OCI-LY7 (cell line): ENCODE measurements at regions not wholly inside any gene's neighbourhood (a gene's known extent, or its start where the extent isn't known, plus 50 kb on each side); places are given as distances from the start of the nearest gene placed in this dataset.

Experiments
- BruUV-seq: library from RNA; stranded (reverse); fragments of 400-500 nt; replicated peaks from 2 replicates; lab custom pipeline; 2021; lab: Mats Ljungman, UMichigan
- CTCF ChIA-PET: fragments of 300-600 bp; sonication (Branson Sonifier 250); formaldehyde crosslinking; loops from one replicate; lab custom pipeline; 2022; ENCODE audit warnings: antibody characterized with exemption; ENCODE audit not compliant: unreplicated experiment; lab: Charles Lee
- POLR2A ChIA-PET: fragments of 300-600 bp; sonication (Branson Sonifier 250); formaldehyde crosslinking; loops from one replicate; lab custom pipeline; 2022; ENCODE audit warnings: antibody characterized with exemption; lab: Charles Lee
- DNase-seq: peaks from one replicate; pipeline ENCODE4 v3.0.0-alpha.2; 2015; ENCODE audit warnings: low spot score
- H2AFZ ChIP-seq: fragments of 200-600 bp; sonication (generic), shearing (Covaris generic); 2 replicates; pipeline ENCODE4 v1.6.1; 2014; ENCODE audit warnings: mild to moderate bottlenecking, antibody characterized with exemption, low read length, moderate library complexity
- H3K27ac ChIP-seq: fragments of 200-600 bp; sonication (generic); 2 replicates; pipeline ENCODE4 v1.5.1; 2014; ENCODE audit warnings: mixed run types, low read depth, mild to moderate bottlenecking, moderate library complexity, low read length, inconsistent platforms; ENCODE audit not compliant: poor library complexity, severe bottlenecking
- H3K36me3 ChIP-seq: fragments of 200-600 bp; sonication (generic); 2 replicates; pipeline ENCODE4 v1.6.1; 2014; ENCODE audit warnings: mild to moderate bottlenecking, antibody characterized with exemption, low read length, moderate library complexity, mixed read lengths; ENCODE audit not compliant: insufficient read depth
- H3K4me1 ChIP-seq: fragments of 200-600 bp; sonication (generic); 2 replicates; pipeline ENCODE4 v1.5.1; 2014; ENCODE audit warnings: mild to moderate bottlenecking, low read length; ENCODE audit not compliant: insufficient read depth, poor library complexity, severe bottlenecking
- H3K4me2 ChIP-seq: fragments of 200-600 bp; sonication (generic); 2 replicates; pipeline ENCODE4 v1.6.1; 2014; ENCODE audit warnings: mild to moderate bottlenecking, low read length
- H3K4me3 ChIP-seq: fragments of 200-600 bp; sonication (generic); 2 replicates; pipeline ENCODE4 v1.5.1; 2014; ENCODE audit warnings: mild to moderate bottlenecking, low read depth, low read length; ENCODE audit not compliant: poor library complexity, severe bottlenecking
- H3K79me2 ChIP-seq: fragments of 200-600 bp; sonication (generic); 2 replicates; pipeline ENCODE4 v1.6.1; 2016; ENCODE audit warnings: low read depth, mild to moderate bottlenecking, low read length, moderate library complexity, mixed read lengths; ENCODE audit not compliant: insufficient read depth
- H3K9me2 ChIP-seq: fragments of 200-600 bp; sonication (generic); 2 replicates; pipeline ENCODE4 v1.6.1; 2016; ENCODE audit warnings: mild to moderate bottlenecking, low read length, mixed read lengths; ENCODE audit not compliant: insufficient read depth
- H3K9me3 ChIP-seq: fragments of 200-600 bp; sonication (generic); 2 replicates; pipeline ENCODE4 v1.6.1; 2014; ENCODE audit warnings: mild to moderate bottlenecking, mixed run types, low read length, mixed read lengths
- H4K20me1 ChIP-seq: fragments of 200-600 bp; sonication (generic); 2 replicates; pipeline ENCODE4 v1.6.1; 2014; ENCODE audit warnings: mild to moderate bottlenecking, antibody characterized with exemption, low read length, moderate library complexity, mixed read lengths; ENCODE audit not compliant: insufficient read depth
- EZH2phosphoT487 ChIP-seq: fragments of 200-600 bp; sonication (generic); IDR thresholded peaks from 2 replicates; pipeline ENCODE4 v1.6.1; 2018; ENCODE audit warnings: low read depth, borderline replicate concordance, mild to moderate bottlenecking, mixed run types, antibody characterized with exemption, low read length, moderate library complexity, mixed read lengths
- intact Hi-C: fragments of 100-400 bp; cut with micrococcal nuclease; formaldehyde crosslinking; loops from one replicate; pipeline ENCODE4 v1.10.0; 2022; ENCODE audit not compliant: unreplicated experiment
- TF ChIP-seq, protein P1 (sequence below): fragments of 200-600 bp; sonication (generic); conservative IDR thresholded peaks from 2 replicates; pipeline ENCODE4 v1.5.1; 2014; ENCODE audit warnings: mild to moderate bottlenecking, antibody characterized with exemption, low read length, moderate library complexity, mixed read lengths

DNA sequence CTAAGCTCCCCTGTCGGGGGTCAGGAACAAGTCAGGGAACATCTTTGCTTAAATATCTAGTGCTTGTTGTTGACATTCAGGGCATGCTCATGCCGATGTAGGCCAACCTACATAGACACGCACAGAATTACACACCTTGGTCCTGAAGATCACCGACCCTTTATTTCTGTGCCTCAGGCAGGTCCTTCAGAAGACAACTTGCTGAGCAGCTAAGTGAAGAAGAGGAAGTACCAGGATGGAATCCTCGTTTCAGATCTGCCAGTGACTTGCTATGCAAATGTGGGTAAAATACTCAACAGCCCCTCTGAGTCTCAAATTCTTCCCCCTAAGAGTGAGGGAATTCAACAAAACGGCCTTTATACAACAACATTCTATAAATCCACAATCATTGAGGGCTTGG is 494.7 kb downstream of the BCL11A start:
- Histone ChIP-seq H3K4me3 (no peak overlapping the region), H3K9me2 (no peaks in the 10 kb centered on the region), H4K20me1 (no peaks in the 10 kb centered on the region), H3K36me3 (no peaks in the 10 kb centered on the region), H3K4me2 (peak overlapping the region; percentile 40), H2AFZ (peak overlapping the region; percentile 8; the same call in 1 of the 2 replicates), H3K9me3 (no peaks in the 10 kb centered on the region), H3K79me2 (no peaks in the 10 kb centered on the region), H3K27ac (no peak overlapping the region), H3K4me1 (peaks cover 13% of the 10 kb centered on the region)
- no TSS peak for BruUV-seq
- POLR2A ChIA-PET = interaction anchor here (0.6 to 0.9 kb wide), 3 partner anchors 19 to 90 kb away, joined by 3 to 7 read pairs (median 4); no protein-coding TSS in a partner anchor
- peak; percentile 57 for DNase-seq
- CTCF ChIA-PET = interaction anchor here (0.6 to 0.9 kb wide), 2 partner anchors 9 to 260 kb away, joined by 3 read pairs; no protein-coding TSS in a partner anchor
- TF ChIP-seq, protein P1, sequence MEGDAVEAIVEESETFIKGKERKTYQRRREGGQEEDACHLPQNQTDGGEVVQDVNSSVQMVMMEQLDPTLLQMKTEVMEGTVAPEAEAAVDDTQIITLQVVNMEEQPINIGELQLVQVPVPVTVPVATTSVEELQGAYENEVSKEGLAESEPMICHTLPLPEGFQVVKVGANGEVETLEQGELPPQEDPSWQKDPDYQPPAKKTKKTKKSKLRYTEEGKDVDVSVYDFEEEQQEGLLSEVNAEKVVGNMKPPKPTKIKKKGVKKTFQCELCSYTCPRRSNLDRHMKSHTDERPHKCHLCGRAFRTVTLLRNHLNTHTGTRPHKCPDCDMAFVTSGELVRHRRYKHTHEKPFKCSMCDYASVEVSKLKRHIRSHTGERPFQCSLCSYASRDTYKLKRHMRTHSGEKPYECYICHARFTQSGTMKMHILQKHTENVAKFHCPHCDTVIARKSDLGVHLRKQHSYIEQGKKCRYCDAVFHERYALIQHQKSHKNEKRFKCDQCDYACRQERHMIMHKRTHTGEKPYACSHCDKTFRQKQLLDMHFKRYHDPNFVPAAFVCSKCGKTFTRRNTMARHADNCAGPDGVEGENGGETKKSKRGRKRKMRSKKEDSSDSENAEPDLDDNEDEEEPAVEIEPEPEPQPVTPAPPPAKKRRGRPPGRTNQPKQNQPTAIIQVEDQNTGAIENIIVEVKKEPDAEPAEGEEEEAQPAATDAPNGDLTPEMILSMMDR = no peak
- no peak for TF ChIP-seq EZH2phosphoT487
- intact Hi-C loops = no loop called here

DNA sequence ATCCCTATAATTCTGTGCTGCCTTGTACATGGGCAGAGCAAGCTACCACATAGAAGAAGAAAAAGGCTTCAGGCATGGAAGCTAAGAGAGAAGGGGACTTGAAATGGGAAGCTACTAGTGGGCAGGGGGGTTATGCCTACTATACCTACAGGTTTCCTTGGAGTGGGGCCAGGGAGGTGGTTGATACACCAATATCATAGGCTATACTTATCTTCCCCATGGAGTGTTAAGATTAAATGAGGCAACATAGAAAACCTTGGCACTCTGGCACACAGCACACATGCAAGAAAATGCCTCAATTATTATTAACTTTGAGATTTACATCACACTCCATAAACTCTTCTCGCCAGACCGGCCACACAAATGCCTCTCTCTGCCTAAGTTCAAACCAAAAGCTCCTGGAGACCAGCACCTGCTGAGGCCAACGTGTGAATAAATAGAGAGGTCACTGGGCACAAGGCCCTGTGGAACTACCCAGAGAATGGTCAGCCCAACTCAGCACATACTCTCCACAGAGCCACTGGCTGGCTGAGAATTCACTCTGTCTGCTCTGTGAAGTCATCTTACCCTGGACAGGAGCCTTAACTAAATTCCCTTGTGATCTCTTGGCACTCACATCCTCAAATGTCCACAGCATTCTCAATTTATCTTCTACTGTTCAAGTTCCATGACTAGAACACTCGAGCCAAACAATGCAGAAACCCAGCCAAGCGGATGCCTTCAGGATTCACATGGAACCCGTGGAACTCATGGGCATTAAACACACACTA is 498.7 kb downstream of the BCL11A start:
- no peak for DNase-seq
- Histone ChIP-seq H4K20me1 (no peaks in the 10 kb centered on the region), H3K9me3 (no peaks in the 10 kb centered on the region), H3K36me3 (no peaks in the 10 kb centered on the region), H3K4me1 (peaks cover 13% of the 10 kb centered on the region), H3K4me2 (no peak overlapping the region), H3K9me2 (no peaks in the 10 kb centered on the region), H3K4me3 (no peak overlapping the region), H2AFZ (no peak overlapping the region), H3K79me2 (no peaks in the 10 kb centered on the region), H3K27ac (no peak overlapping the region)
- ChIA-PET POLR2A (interaction anchor here (0.9 kb wide), 1 partner anchor 9 kb away, joined by 3 read pairs; no protein-coding TSS in a partner anchor), CTCF (no interaction called here)
- intact Hi-C loops = no loop called here
- TF ChIP-seq EZH2phosphoT487 = no peak
- TF ChIP-seq, protein P1 = no peak
- BruUV-seq = no TSS peak

DNA sequence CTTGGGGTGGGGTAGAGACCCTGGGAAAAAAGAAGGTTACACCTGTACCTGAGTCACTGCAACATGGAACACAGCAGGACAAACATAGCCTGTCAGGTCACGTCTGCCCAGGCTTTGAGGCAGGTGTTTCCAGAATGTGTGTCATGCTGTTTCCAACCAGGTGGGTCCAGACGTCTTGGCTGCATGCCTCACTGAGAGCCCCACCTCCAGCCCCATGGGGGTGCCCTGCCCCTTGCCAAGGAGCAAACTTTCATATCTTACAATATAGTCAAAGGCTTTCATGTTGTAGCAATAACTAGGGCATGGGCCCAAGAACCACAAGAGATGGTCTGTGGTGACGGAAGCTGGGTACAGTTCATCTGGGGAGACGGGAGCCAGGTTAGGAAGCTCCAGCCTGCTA is 499.7 kb downstream of the BCL11A start:
- Histone ChIP-seq H3K79me2 (no peaks in the 10 kb centered on the region), H3K27ac (no peak overlapping the region), H3K4me1 (peaks cover 4% of the 10 kb centered on the region), H2AFZ (no peak overlapping the region), H3K9me3 (no peaks in the 10 kb centered on the region), H3K9me2 (no peaks in the 10 kb centered on the region), H3K36me3 (no peaks in the 10 kb centered on the region), H3K4me2 (no peak overlapping the region), H4K20me1 (no peaks in the 10 kb centered on the region), H3K4me3 (no peak overlapping the region)
- intact Hi-C loops = no loop called here
- DNase-seq = no peak
- ChIA-PET CTCF (no interaction called here), POLR2A (interaction anchor here (0.9 to 1.0 kb wide), 2 partner anchors 8 to 9 kb away, joined by 3 read pairs; no protein-coding TSS in a partner anchor)
- TF ChIP-seq, protein P1 = no peak
- TF ChIP-seq EZH2phosphoT487 = no peak
- BruUV-seq = no TSS peak
